ENCODE measurements at regions not wholly inside any gene's neighbourhood (a gene's known extent, or its start where the extent isn't known, plus 50 kb on each side); places are given as distances from the start of the nearest gene placed in this dataset.

DNA sequence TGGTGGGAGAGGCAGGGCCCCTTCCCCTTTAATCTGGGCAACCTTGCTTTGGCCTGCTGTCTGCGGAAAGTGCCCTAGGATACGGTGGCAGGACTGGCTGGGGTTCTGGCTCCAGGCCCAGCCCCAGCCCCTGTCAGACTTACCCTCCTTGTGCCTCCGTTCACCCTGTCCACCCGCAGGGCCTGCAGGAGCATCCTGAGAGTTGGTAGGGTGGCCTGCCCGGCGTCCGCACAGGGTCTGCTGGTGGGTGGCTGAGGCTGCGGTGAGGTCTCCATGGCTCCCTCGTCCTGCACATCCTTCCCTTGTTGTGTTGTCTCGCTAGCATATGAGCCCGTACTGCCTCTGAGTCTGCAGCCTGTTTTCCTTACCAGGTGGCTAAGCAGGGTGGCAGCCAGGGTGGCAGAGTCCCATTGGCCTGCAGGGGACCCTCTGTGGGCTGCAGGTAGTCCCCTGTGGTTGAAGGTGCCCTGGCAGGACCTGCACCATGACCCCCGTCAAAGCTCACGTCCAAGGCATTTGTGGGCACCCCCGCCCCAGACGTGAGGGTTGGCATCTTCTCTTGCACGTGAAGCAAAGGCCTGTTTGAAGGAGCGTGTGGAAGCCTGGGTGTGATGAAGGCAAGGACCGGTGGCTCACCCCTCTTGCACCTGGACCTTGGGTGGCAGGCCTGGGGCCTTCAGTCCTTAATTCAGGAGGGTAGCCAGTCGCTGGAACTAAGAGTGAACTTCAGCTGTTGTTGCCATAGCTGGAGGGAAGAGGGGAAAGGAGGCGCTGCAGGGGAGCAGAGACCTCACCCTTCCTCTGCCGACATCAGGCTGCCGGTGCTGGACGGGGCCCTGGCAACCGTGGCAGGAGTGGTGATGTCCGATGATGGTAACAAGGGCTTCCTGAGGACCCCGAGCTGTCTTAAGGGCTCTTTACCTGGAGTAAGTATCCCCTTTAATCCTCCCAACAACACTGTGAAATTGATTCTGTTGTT lies 293.7 kb downstream of the SEC14L1 start:
- DNase-seq, result no peak

GRCh38 chr17:77435272-77436057 lies 294.7 kb downstream of the SEC14L1 start:
- DNase-seq, result no peak

GRCh38 chr17:77436058-77436442 lies 295.3 kb downstream of the SEC14L1 start:
- no peak for DNase-seq

GRCh38 chr17:77436481-77436880 lies 295.7 kb downstream of the SEC14L1 start:
- DNase-seq, result no peak

- DNase-seq, result no peak
Measured at GRCh38 chr17:77437017-77437416, 296.2 kb downstream of the SEC14L1 start.

GRCh38 chr17:77437747-77438146 lies 297.0 kb downstream of the SEC14L1 start:
- no peak for DNase-seq

- no peak for DNase-seq
Measured at GRCh38 chr17:77438241-77439188, 297.7 kb downstream of the SEC14L1 start.

GRCh38 chr17:77439189-77440018 lies 298.6 kb downstream of the SEC14L1 start:
- no peak for DNase-seq

DNA sequence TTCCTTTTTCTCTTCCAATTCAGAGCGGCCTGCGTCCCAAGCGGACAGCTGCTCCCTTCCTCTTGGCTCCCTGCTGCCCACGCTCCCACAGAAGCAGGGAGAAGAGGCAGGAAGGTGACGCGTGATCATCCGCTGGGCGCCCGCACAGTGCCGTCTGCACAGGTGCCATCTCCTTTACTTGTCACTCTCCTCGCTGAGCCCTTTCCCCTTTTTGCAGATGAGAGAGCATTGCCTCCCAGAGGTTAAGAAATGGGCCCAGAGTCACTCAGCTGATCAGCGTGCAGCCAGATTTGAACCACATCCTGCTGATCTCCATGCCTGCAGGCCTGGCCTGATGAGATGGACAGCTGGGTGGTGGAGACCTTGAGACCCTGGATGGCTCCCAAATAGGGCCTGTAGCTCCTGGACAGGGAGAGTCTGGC lies 299.8 kb downstream of the SEC14L1 start:
- no peak for DNase-seq

DNA sequence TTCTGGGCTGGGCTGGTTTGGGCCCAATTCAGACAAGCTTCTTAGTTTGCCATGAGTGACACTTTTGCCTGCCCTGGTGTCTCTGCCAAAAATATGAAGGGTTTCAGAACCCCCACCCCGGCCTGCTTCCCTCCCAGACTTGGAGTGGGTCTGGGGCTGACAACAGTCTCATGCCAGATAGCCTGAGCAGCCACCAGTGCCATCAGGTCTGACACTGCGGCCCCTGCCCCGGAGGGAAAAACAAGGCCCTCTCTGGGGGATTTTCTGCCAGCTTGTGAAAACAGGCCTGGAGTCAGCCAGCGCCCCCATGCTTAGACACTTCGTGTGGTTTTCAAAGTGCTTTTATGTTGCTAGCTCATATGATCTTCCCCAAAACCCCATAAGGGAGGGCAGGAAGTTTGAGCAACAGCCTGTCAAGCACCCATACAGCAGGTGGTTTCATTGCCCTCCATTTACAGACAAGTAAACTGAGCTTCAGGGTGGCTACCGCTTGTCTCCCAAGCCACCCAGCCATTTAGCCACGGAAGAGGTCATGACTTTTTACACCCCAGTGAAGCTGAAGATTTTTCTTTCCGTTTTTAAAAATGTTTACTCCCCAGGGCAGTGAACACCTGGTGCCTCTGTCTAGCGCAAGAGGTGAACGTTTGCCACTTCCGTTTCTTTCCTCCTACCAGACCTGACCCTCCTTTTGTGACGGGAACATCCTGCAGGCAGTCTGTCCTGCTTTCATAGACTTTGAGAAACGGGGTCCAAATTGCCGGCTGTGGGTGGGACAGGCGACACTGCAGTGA lies 300.6 kb downstream of the SEC14L1 start:
- no peak for DNase-seq

- DNase-seq, result no peak
Measured at GRCh38 chr17:77441940-77442339, 301.2 kb downstream of the SEC14L1 start.

DNA sequence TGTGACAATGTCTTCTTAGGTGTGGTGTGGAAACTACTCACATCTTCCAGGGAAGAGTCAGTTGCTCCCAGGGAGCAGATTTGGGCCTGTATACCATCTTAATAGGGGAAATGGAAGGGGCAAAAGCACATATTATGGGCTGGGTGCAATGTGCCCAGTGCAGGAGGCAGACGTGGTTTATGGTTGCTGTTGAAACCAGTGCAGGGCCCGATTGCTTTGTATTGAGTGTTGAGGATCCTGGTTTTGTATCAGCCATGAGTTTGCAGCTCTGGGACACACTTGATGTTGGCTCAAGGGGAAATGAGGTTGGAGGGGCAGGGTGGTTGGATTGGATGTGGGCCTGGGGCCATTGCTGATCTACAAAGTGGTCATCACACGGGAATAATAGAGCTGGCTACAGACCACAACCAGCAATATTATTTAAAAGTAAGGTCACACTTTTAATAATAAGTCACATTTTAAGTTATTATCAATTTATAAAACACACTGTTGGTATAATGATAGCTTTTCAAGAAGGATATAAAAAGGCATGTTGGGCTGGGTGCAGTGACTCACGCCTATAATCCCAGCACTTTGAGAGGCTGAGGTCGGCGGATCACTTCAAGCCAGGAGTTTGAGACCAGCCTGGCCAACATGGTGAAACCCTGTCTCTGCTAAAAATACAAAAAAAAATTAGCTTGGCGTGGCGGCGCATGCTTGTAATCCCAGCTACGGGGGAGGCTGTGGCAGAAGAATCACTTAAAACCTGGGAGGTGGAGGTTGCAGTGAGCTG lies 302.4 kb downstream of the SEC14L1 start:
- DNase-seq, result no peak

DNA sequence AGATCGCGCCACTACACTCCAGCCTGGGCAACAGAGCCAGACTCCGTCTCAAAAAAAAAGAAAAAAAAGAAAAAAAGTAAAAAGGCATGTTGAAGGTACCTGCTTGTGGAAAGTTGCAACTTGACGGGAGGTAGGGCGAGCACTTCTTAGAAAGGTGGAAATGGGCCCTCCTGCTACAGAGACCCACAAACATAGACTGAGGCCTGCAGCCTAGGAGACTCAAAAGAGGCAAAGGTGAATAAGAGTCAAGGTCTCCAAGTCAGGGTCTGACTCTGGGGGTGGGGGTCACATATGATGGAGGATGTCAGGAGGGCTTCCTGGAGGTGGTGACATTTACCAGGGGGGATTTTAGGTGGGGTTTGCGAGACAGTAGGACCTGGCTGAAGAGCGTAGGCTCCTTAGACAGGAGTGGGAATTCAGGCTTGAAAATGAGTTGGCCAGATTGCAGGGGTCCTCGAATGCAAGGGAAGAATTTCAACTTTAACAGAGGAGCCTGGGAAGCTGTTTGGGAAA lies 303.0 kb downstream of the SEC14L1 start:
- DNase-seq, result no peak

DNA sequence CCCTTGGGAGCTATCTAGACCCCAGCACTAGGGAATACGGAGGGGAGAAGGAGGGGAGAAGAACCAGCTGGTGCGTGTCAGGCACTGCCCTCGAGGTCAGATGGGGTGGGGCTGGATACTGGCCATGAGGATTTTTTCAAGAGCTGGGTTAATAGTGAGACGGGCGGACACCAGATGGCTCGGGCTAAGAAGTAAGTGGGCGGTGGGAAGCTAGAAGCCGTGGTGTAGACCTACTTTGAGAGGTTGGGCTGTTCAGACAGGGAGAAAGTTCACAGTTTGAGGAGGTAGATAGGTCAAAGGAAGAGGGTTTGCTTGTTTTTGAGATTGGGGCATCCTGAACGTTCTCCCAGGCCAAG lies 303.8 kb downstream of the SEC14L1 start:
- no peak for DNase-seq

GRCh38 chr17:77444984-77445759 lies 304.4 kb downstream of the SEC14L1 start:
- DNase-seq, result no peak

- DNase-seq, result no peak
Measured at GRCh38 chr17:77445760-77446532, 305.2 kb downstream of the SEC14L1 start.

DNA sequence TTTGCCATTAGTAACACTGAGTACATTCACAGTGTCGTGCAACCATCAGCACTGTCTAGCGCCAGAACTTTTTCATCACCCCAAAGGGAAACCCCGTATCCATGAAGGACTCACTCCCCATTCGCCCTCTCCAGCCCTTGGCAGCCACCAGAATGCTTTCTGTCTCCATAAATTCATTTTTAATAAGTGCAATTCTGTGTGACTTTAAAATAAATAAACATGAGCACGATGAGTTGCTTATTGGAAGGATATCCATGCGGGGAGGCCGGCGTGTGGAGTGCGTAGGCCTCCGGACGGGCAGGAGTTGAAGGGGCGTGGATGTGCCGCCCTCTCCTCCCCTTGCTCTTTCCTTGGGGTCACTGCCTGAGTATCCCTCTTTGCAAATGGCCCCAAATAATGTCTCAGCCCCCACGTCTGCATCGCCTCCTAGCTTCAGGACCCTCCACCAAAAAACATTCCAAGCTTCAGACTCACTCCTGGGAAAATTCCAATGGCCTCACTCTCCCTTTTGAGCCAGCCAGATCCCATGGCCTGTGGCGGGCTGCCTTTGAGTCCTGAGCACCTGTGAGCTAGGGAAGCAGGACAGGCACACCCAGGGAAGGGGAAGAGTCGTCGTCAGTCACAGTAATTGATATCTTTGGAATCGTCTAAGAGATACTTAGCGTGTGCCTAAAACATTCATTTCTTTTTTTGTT lies 306.3 kb downstream of the SEC14L1 start:
- no peak for DNase-seq
